ENCODE measurements at regions not wholly inside any gene's neighbourhood (a gene's known extent, or its start where the extent isn't known, plus 50 kb on each side); places are given as distances from the start of the nearest gene placed in this dataset.
"Not testable (repeated sequence)": the region's sequence is repeated elsewhere in the genome, so short reads cannot be mapped to it uniquely, and the experiment has no call there.

GRCh38 chr13:68736961-68737360 is 1370.7 kb upstream of the ATXN8OS start:
- Mint-ChIP-seq H3K4me1 (no peaks in the 10 kb centered on the region), H3K27ac (no peak overlapping the region), H3K4me3 (no peak overlapping the region), H3K27me3 (no peaks in the 10 kb centered on the region), H3K36me3 (no peaks in the 10 kb centered on the region), H3K9me3 (no peaks in the 10 kb centered on the region)
- DNase-seq (no peak), ATAC-seq (ENCODE audit: low read depth) (no peak)
- POLR2A ChIA-PET: no interaction called here

- H3K4me1 Mint-ChIP-seq: no peaks in the 10 kb centered on the region
- peaks cover 1% of the 10 kb centered on the region for H3K9me3 Mint-ChIP-seq
- H3K27ac Mint-ChIP-seq: no peak overlapping the region
- H3K36me3 Mint-ChIP-seq: no peaks in the 10 kb centered on the region
- POLR2A ChIA-PET: no interaction called here
- no peak overlapping the region for H3K4me3 Mint-ChIP-seq
- no peaks in the 10 kb centered on the region for H3K27me3 Mint-ChIP-seq
- no peak for DNase-seq
- no peak for ATAC-seq (ENCODE audit: low read depth)
Observed at GRCh38 chr13:68727798-68728197, 1379.8 kb upstream of the ATXN8OS start.

- H3K36me3 Mint-ChIP-seq: no peaks in the 10 kb centered on the region
- no peak overlapping the region for H3K4me3 Mint-ChIP-seq
- DNase-seq: no peak
- H3K4me1 Mint-ChIP-seq: no peaks in the 10 kb centered on the region
- H3K9me3 Mint-ChIP-seq: peaks cover 1% of the 10 kb centered on the region
- POLR2A ChIA-PET: no interaction called here
- no peaks in the 10 kb centered on the region for H3K27me3 Mint-ChIP-seq
- no peak for ATAC-seq (ENCODE audit: low read depth)
- H3K27ac Mint-ChIP-seq: no peak overlapping the region
Observed at GRCh38 chr13:68727165-68727564, 1380.5 kb upstream of the ATXN8OS start.

GRCh38 chr13:68719815-68720214 is 1387.8 kb upstream of the ATXN8OS start:
- DNase-seq: no peak
- Mint-ChIP-seq H3K4me3 (no peak overlapping the region), H3K36me3 (no peaks in the 10 kb centered on the region), H3K27ac (no peak overlapping the region), H3K4me1 (no peaks in the 10 kb centered on the region), H3K27me3 (no peaks in the 10 kb centered on the region), H3K9me3 (peaks cover 3% of the 10 kb centered on the region)
- ATAC-seq (ENCODE audit: low read depth): no peak
- POLR2A ChIA-PET: no interaction called here

- H3K27ac Mint-ChIP-seq: no peak overlapping the region
- ATAC-seq (ENCODE audit: low read depth): no peak
- POLR2A ChIA-PET: no interaction called here
Observed at GRCh38 chr13:68715651-68716050, 1392.0 kb upstream of the ATXN8OS start.

GRCh38 chr13:68714292-68714691 is 1393.3 kb upstream of the ATXN8OS start:
- Mint-ChIP-seq H3K9me3 (peaks cover 1% of the 10 kb centered on the region), H3K36me3 (no peaks in the 10 kb centered on the region), H3K27ac (no peak overlapping the region), H3K4me1 (no peaks in the 10 kb centered on the region), H3K4me3 (no peak overlapping the region), H3K27me3 (no peaks in the 10 kb centered on the region)
- ATAC-seq (ENCODE audit: low read depth): no peak
- POLR2A ChIA-PET: no interaction called here
- DNase-seq: no peak

More at GRCh38 chr13:68715651-68716050, 1392.0 kb upstream of the ATXN8OS start:
- Mint-ChIP-seq H3K9me3 (peaks cover 3% of the 10 kb centered on the region), H3K4me3 (no peak overlapping the region), H3K4me1 (no peaks in the 10 kb centered on the region), H3K27me3 (no peaks in the 10 kb centered on the region), H3K36me3 (no peaks in the 10 kb centered on the region)
- no peak for DNase-seq

- Mint-ChIP-seq H3K27ac (no peak overlapping the region), H3K36me3 (no peaks in the 10 kb centered on the region), H3K4me3 (no peak overlapping the region), H3K9me3 (peaks cover 1% of the 10 kb centered on the region), H3K4me1 (no peaks in the 10 kb centered on the region), H3K27me3 (no peaks in the 10 kb centered on the region)
- no peak for ATAC-seq (ENCODE audit: low read depth)
- DNase-seq: no peak
- POLR2A ChIA-PET: no interaction called here
Observed at GRCh38 chr13:68713394-68713793, 1394.2 kb upstream of the ATXN8OS start.

GRCh38 chr13:68708336-68708908 is 1399.2 kb upstream of the ATXN8OS start:
- POLR2A ChIA-PET: no interaction called here
- Mint-ChIP-seq H3K9me3 (peaks cover 5% of the 10 kb centered on the region), H3K36me3 (no peaks in the 10 kb centered on the region), H3K4me1 (no peaks in the 10 kb centered on the region), H3K27me3 (no peaks in the 10 kb centered on the region), H3K4me3 (no peak overlapping the region), H3K27ac (no peak overlapping the region)
- DNase-seq (no peak), ATAC-seq (ENCODE audit: low read depth) (no peak)

- POLR2A ChIA-PET: not testable (repeated sequence)
Observed at GRCh38 chr13:68706044-68706443, 1401.6 kb upstream of the ATXN8OS start.

GRCh38 chr13:68697551-68697950 is 1410.1 kb upstream of the ATXN8OS start:
- H3K27ac Mint-ChIP-seq: no peak overlapping the region
- H3K4me3 Mint-ChIP-seq: no peak overlapping the region
- H3K9me3 Mint-ChIP-seq: no peaks in the 10 kb centered on the region
- H3K27me3 Mint-ChIP-seq: no peaks in the 10 kb centered on the region
- ATAC-seq (ENCODE audit: low read depth): no peak
- POLR2A ChIA-PET: no interaction called here
- no peaks in the 10 kb centered on the region for H3K36me3 Mint-ChIP-seq
- no peak for DNase-seq
- no peaks in the 10 kb centered on the region for H3K4me1 Mint-ChIP-seq

More at GRCh38 chr13:68706044-68706443, 1401.6 kb upstream of the ATXN8OS start:
- not testable (repeated sequence) for DNase-seq; H3K27me3 Mint-ChIP-seq; H3K27ac Mint-ChIP-seq; H3K9me3 Mint-ChIP-seq; H3K4me1 Mint-ChIP-seq; H3K4me3 Mint-ChIP-seq; H3K36me3 Mint-ChIP-seq; ATAC-seq (ENCODE audit: low read depth)

- ATAC-seq (ENCODE audit: low read depth) (no peak), DNase-seq (no peak)
- Mint-ChIP-seq H3K4me1 (no peaks in the 10 kb centered on the region), H3K4me3 (no peak overlapping the region), H3K36me3 (no peaks in the 10 kb centered on the region), H3K27me3 (no peaks in the 10 kb centered on the region), H3K9me3 (no peaks in the 10 kb centered on the region), H3K27ac (no peak overlapping the region)
- POLR2A ChIA-PET: no interaction called here
Observed at GRCh38 chr13:68696907-68697306, 1410.7 kb upstream of the ATXN8OS start.

GRCh38 chr13:68692049-68692448 is 1415.6 kb upstream of the ATXN8OS start:
- Mint-ChIP-seq H3K4me1 (no peaks in the 10 kb centered on the region), H3K36me3 (no peaks in the 10 kb centered on the region), H3K27ac (no peak overlapping the region), H3K9me3 (peaks cover 3% of the 10 kb centered on the region), H3K27me3 (no peaks in the 10 kb centered on the region), H3K4me3 (no peak overlapping the region)
- POLR2A ChIA-PET: no interaction called here
- no peak for ATAC-seq (ENCODE audit: low read depth)
- no peak for DNase-seq

GRCh38 chr13:68690567-68690966 is 1417.1 kb upstream of the ATXN8OS start:
- POLR2A ChIA-PET: no interaction called here
- H3K9me3 Mint-ChIP-seq: peaks cover 3% of the 10 kb centered on the region
- H3K27me3 Mint-ChIP-seq: no peaks in the 10 kb centered on the region
- DNase-seq (no peak), ATAC-seq (ENCODE audit: low read depth) (no peak)
- H3K27ac Mint-ChIP-seq: no peak overlapping the region
- no peak overlapping the region for H3K4me3 Mint-ChIP-seq
- H3K36me3 Mint-ChIP-seq: no peaks in the 10 kb centered on the region
- H3K4me1 Mint-ChIP-seq: no peaks in the 10 kb centered on the region

GRCh38 chr13:68676513-68677115 is 1431.0 kb upstream of the ATXN8OS start:
- Mint-ChIP-seq H3K27ac (no peak overlapping the region), H3K27me3 (no peaks in the 10 kb centered on the region), H3K9me3 (peaks cover 5% of the 10 kb centered on the region), H3K36me3 (no peaks in the 10 kb centered on the region), H3K4me1 (no peaks in the 10 kb centered on the region), H3K4me3 (no peak overlapping the region)
- DNase-seq (no peak), ATAC-seq (ENCODE audit: low read depth) (no peak)
- POLR2A ChIA-PET: no interaction called here

GRCh38 chr13:68675209-68675608 is 1432.4 kb upstream of the ATXN8OS start:
- no peak for DNase-seq
- ATAC-seq (ENCODE audit: low read depth): no peak
- Mint-ChIP-seq H3K4me3 (no peak overlapping the region), H3K4me1 (no peaks in the 10 kb centered on the region), H3K9me3 (peaks cover 4% of the 10 kb centered on the region), H3K36me3 (no peaks in the 10 kb centered on the region), H3K27me3 (no peaks in the 10 kb centered on the region), H3K27ac (no peak overlapping the region)
- POLR2A ChIA-PET: no interaction called here
